Epithelial cell of esophagus (primary cell): ENCODE measurements at regions not wholly inside any gene's neighbourhood (a gene's known extent, or its start where the extent isn't known, plus 50 kb on each side); places are given as distances from the start of the nearest gene placed in this dataset.

Experiments used
- DNase-seq: peaks from one replicate; pipeline ENCODE4 v3.0.0; 2010; ENCODE audit warnings: low read depth
- H3K4me3 ChIP-seq: 2 replicates; pipeline ENCODE4 v1.5.1; 2011; ENCODE audit warnings: mild to moderate bottlenecking, low read length, control low read depth
- TF ChIP-seq, protein P1 (sequence below): IDR thresholded peaks from 2 replicates; pipeline ENCODE4 v1.5.1; 2011; ENCODE audit warnings: low read depth, mild to moderate bottlenecking, low read length, control low read depth, inconsistent platforms; ENCODE audit not compliant: insufficient read depth; ENCODE audit errors: missing control alignments

DNA sequence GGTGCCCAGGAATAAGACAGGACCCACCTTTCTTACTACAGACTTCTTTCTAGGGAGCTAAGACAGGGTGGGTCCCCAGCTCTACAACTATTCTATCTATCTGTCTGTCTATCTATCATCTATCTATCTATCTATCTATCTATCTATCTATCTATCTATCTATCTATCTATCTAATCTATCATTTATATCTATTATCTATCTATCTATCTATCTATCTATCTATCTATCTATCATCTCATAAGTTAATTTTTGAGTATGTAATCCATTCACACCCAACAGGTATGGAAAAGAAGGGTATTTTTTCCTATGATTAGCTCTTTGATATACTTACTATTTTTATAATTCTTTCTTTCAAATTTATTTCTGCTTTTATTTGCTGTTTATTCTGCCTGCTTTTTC, 55.9 kb downstream of the BAMBI start:
- TF ChIP-seq, protein P1, sequence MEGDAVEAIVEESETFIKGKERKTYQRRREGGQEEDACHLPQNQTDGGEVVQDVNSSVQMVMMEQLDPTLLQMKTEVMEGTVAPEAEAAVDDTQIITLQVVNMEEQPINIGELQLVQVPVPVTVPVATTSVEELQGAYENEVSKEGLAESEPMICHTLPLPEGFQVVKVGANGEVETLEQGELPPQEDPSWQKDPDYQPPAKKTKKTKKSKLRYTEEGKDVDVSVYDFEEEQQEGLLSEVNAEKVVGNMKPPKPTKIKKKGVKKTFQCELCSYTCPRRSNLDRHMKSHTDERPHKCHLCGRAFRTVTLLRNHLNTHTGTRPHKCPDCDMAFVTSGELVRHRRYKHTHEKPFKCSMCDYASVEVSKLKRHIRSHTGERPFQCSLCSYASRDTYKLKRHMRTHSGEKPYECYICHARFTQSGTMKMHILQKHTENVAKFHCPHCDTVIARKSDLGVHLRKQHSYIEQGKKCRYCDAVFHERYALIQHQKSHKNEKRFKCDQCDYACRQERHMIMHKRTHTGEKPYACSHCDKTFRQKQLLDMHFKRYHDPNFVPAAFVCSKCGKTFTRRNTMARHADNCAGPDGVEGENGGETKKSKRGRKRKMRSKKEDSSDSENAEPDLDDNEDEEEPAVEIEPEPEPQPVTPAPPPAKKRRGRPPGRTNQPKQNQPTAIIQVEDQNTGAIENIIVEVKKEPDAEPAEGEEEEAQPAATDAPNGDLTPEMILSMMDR: no peak

DNA sequence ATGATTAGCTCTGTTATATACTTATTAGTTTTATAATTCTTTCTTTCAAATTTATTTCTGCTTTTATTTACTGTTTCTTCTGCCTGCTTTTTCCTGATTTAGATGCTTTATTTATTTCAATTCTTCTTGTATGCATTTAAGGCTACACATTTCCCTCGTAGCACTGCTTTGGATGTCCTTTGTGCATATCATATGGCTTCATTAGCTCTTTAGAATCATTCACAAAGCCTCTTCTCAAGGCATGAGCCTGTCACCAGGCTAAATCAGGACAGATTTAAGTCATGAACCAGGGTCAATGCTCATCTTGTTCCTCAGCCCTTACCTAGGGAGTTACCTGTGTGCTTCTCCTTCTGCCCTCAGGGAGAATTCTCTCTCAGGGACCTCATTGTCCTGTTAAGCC, 56.3 kb downstream of the BAMBI start:
- TF ChIP-seq, protein P1: no peak
- no peak for DNase-seq

More for the DNA sequence above, 55.9 kb downstream of the BAMBI start:
- no peak overlapping the region for H3K4me3 ChIP-seq
- no peak for DNase-seq

DNA sequence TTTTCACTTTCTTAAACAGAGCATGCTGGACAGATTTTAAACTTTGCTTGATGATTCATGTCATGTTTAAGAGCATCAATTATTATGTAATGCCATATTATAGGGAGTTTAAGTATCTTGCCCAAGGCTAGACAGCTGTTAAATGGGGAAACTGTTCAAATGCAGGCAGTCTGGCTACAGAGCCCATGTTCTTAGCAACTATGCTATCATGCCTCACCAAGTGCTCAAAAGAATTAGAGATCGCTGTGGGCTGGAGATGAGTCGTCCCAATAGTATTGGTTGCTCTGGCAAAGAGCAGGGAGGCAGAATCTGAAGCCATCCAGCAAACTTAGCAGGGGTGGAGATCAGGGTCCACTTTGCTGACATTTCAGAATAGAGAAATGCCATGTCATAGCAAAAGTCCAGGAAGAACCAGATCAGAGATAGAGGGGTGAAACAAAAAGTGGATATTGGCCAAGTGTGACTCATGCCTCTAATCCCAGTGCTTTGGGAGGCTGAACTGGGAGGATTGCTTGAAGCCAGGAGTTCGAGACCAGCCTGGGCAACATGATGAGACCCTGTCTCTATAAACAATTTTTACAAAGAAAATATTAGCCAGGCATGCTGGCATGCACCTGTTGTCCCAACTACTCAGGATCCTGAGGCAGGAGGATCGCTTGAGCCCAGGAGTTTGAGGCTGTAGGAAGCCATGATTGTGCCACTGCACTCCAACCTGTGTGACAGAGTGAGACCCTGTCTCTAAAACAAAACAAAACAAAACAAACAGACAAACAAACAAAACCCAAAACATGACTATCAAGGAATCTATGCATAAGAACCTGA, 57.8 kb downstream of the BAMBI start:
- peak; percentile 79 for DNase-seq
- TF ChIP-seq, protein P1: no peak
- no peak overlapping the region for H3K4me3 ChIP-seq

More for the DNA sequence above, 56.3 kb downstream of the BAMBI start:
- H3K4me3 ChIP-seq: no peak overlapping the region

DNA sequence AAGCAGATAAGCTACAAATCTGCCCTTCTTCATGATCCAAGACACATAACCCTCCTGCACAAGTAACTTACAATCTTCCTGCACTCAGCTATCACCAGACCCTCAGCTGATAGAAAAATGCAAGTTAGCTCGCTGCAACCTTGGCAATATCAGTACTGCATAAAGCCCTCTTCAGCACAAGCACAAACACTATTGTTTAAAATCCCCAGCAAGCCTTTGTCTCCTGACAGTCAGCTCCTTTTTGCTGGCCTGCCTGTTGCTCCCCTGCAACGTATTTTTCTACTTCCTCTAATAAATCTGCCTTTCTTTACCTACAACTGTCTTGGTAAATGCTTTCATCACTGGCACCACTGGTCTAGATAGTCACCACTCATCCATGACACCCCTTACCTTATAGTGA, 59.8 kb downstream of the BAMBI start:
- TF ChIP-seq, protein P1: no peak
- no peak for DNase-seq
- H3K4me3 ChIP-seq: no peak overlapping the region

DNA sequence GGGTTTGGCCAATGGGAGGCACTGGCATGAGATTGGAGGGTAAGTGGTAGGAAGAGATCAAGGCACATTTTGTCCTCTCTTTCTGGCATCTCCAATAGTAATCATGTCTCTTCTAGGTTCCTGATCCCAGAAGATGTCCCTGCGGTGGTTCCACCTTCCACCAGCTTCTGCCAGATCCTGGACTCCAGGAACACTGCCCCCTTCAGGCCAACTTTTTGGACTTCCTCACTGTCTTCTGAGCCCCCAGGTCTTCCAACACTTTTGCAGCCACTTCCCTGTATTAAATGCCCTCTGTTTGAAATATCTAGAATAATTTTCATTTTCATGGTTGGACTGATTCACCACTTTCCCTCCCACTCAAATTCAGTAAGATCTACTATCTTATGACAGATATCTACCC, 60.9 kb downstream of the BAMBI start:
- TF ChIP-seq, protein P1: no peak
- no peak overlapping the region for H3K4me3 ChIP-seq
- no peak for DNase-seq

DNA sequence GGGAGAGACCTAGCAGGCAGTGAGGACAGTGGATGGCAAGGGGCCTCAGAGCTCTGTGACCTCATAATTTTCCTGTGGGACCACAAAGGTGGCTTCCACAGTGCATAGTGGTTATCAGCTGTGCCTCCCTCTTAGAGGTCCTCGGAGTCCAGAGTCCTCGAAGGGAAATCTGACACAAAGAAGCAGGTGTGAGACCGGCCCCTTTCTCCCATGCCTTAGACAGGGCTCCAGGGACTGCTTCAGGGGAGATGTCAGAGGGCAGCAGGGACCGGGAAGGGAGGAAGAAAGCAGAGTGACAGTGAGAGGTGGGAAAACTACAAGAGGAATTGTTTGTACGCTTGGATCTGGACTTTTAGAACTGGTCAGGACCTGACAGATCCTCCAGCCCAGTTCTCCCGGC, 66.3 kb downstream of the BAMBI start:
- DNase-seq: no peak

More for the DNA sequence above, 66.3 kb downstream of the BAMBI start:
- H3K4me3 ChIP-seq: no peak overlapping the region
- TF ChIP-seq, protein P1: no peak
